SK-N-SH (cell line): ENCODE measurements at regions not wholly inside any gene's neighbourhood (a gene's known extent, or its start where the extent isn't known, plus 50 kb on each side); places are given as distances from the start of the nearest gene placed in this dataset.

Experiments
- CHD2 ChIP-seq: fragments of 150-350 bp; IDR thresholded peaks from 2 replicates; pipeline ENCODE4 v1.6.1; 2018; ENCODE audit warnings: low read length; ENCODE audit not compliant: partially characterized antibody
- CTCF ChIP-seq: fragments of 200-600 bp; sonication (generic); IDR thresholded peaks from 2 replicates; pipeline ENCODE4 v1.6.1; 2017; ENCODE audit warnings: antibody characterized with exemption, mild to moderate bottlenecking, moderate library complexity
- EP300 ChIP-seq, 2 experiments: IDR thresholded peaks; 2 replicates each; pipeline versions ENCODE4 v1.4.0 to v1.6.1; 2012; ENCODE audit warnings: borderline replicate concordance in 1 of 2, low read depth in 1 of 2, low read length in 1 of 2
- EZH2phosphoT487 ChIP-seq: fragments of 200-600 bp; sonication (generic); IDR thresholded peaks from 2 replicates; pipeline ENCODE4 v1.6.1; 2017; ENCODE audit warnings: low read depth, mixed run types, mild to moderate bottlenecking, antibody characterized with exemption, moderate library complexity, borderline replicate concordance
- FOXM1 ChIP-seq: IDR thresholded peaks from 2 replicates; pipeline ENCODE4 v1.4.0; 2012; ENCODE audit warnings: low read depth, mild to moderate bottlenecking
- POLR2AphosphoS5 ChIP-seq: IDR thresholded peaks from 2 replicates; pipeline ENCODE4 v1.6.1; 2012; ENCODE audit warnings: low read depth, low read length
- SIN3A ChIP-seq: IDR thresholded peaks from 2 replicates; pipeline ENCODE4 v1.6.1; 2012; ENCODE audit warnings: low read depth, mild to moderate bottlenecking, low read length, moderate library complexity, borderline replicate concordance
- TAF1 ChIP-seq: IDR thresholded peaks from 2 replicates; pipeline ENCODE4 v1.6.1; 2012; ENCODE audit warnings: low read depth, mild to moderate bottlenecking, low read length, moderate library complexity, borderline replicate concordance
- YY1 ChIP-seq: IDR thresholded peaks from 2 replicates; pipeline ENCODE4 v1.4.0; 2012; ENCODE audit warnings: low read depth, mild to moderate bottlenecking

DNA sequence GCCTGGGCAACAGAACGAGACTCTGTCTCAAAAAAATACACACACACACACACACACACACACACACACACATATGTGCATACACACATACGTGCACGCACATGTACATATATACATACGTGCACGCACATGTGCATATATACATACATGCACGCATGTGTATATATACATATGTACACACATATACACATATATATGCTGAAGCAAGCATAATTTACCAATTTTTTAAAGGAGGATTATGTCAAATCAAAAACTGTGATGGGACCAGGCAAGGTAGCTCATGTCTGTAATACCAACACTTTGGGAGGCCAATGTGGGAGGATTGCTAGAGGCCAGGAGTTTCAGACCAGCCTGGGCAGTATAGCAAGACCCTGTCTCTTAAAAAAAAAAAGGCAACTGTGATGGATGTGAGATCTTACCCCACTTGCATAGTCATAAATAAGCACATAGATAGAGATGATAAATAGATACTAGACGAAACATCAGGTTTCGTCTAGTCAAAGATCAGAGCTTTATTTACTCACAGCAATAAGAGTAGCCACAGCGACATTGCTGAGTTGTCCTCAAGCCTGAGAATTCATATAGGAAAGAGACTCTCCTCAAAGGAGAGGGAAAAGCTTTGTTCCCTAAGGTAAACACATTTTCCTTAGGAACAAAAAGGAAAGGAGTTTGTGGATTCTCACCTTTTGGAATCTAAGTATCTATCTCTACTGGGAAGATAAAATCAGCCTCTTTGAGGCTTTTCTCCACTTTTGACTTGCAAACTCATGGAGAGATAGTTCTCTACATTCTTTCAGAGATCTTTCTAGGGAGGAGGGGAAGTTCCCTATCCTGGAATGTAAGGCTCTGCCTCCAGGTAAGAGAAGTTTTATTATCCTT lies 74.7 kb upstream of the AMN1 start:
- TF ChIP-seq TAF1 = no peak
- no peak for TF ChIP-seq CTCF
- TF ChIP-seq SIN3A = no peak
- TF ChIP-seq POLR2AphosphoS5 = no peak
- TF ChIP-seq EP300 (IDR thresholded peaks at IDR 0.05; ENCODE audit: borderline replicate concordance in 1 of 2, low read depth in 1 of 2, low read length in 1 of 2) = no peak
- TF ChIP-seq CHD2 = no peak
- TF ChIP-seq EZH2phosphoT487 = no peak
- no peak for TF ChIP-seq YY1
- TF ChIP-seq FOXM1 = no peak
